ENCODE measurements at regions not wholly inside any gene's neighbourhood (a gene's known extent, or its start where the extent isn't known, plus 50 kb on each side); places are given as distances from the start of the nearest gene placed in this dataset.

GRCh38 chr13:30107121-30107520 is 200.2 kb downstream of the KATNAL1 start:
- TF ChIP-seq CTCF (IDR thresholded peaks at IDR 0.05; ENCODE audit: unreplicated experiment): no peak
- no peak for DNase-seq (ENCODE audit: unreplicated experiment)
- Mint-ChIP-seq H3K27me3 (ENCODE audit: insufficient read depth, unreplicated experiment) (no peaks in the 10 kb centered on the region), H3K9me3 (ENCODE audit: unreplicated experiment) (no peaks in the 10 kb centered on the region), H3K36me3 (ENCODE audit: insufficient read depth, unreplicated experiment) (peaks cover 5% of the 10 kb centered on the region), H3K4me3 (ENCODE audit: unreplicated experiment) (no peak overlapping the region), H3K27ac (ENCODE audit: low read depth, unreplicated experiment) (no peak overlapping the region), H3K4me1 (ENCODE audit: insufficient read depth, unreplicated experiment) (peaks cover 20% of the 10 kb centered on the region)
- no TSS peak for BruUV-seq (replicated peaks)
- ChIA-PET POLR2A (interaction anchor here (0.8 kb wide), 1 partner anchor 260 kb away, joined by 3 read pairs; no protein-coding TSS in a partner anchor), CTCF (no interaction called here)
- intact Hi-C loops (cut with micrococcal nuclease): no loop called here

DNA sequence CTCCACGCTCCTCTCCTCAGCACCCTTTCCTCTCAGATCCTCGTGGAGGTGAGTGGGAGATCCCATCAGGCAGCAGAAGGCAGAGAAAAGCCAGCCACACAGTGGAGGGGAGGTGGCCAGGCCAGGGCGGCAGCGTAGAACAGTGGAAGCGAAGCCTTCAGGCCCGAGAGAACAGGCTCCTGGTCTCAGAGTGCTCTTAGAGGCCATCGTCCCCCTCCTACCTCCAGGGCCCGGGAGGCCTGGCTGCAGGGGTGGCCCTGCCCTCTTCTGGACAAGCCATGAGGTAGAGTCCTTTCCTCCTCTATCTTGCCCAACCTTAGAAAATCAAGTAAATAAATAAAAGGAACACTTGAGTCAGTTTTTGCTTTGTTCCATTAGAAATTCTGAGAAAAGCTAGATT is 202.0 kb downstream of the KATNAL1 start:
- POLR2A ChIA-PET: interaction anchor here (1.9 kb wide), 1 partner anchor 259 kb away, joined by 5 read pairs; no protein-coding TSS in a partner anchor
- Mint-ChIP-seq H3K9me3 (ENCODE audit: unreplicated experiment) (no peaks in the 10 kb centered on the region), H3K36me3 (ENCODE audit: insufficient read depth, unreplicated experiment) (no peaks in the 10 kb centered on the region), H3K4me3 (ENCODE audit: unreplicated experiment) (no peak overlapping the region), H3K4me1 (ENCODE audit: insufficient read depth, unreplicated experiment) (peaks cover 20% of the 10 kb centered on the region), H3K27me3 (ENCODE audit: insufficient read depth, unreplicated experiment) (no peaks in the 10 kb centered on the region), H3K27ac (ENCODE audit: low read depth, unreplicated experiment) (no peak overlapping the region)
- intact Hi-C loops (cut with micrococcal nuclease): no loop called here
- TF ChIP-seq CTCF (IDR thresholded peaks at IDR 0.05; ENCODE audit: unreplicated experiment): no peak
- CTCF ChIA-PET: interaction anchor here (0.6 to 1.4 kb wide), 5 partner anchors 33 to 596 kb away, joined by 3 to 5 read pairs (median 3); no protein-coding TSS in a partner anchor
- no TSS peak for BruUV-seq (replicated peaks)
- DNase-seq (ENCODE audit: unreplicated experiment): no peak

GRCh38 chr13:30103161-30103840 is 204.1 kb downstream of the KATNAL1 start:
- BruUV-seq (replicated peaks): no TSS peak
- Mint-ChIP-seq H3K36me3 (ENCODE audit: insufficient read depth, unreplicated experiment) (no peaks in the 10 kb centered on the region), H3K9me3 (ENCODE audit: unreplicated experiment) (no peaks in the 10 kb centered on the region), H3K4me1 (ENCODE audit: insufficient read depth, unreplicated experiment) (peaks cover 9% of the 10 kb centered on the region), H3K27me3 (ENCODE audit: insufficient read depth, unreplicated experiment) (no peaks in the 10 kb centered on the region), H3K4me3 (ENCODE audit: unreplicated experiment) (no peak overlapping the region), H3K27ac (ENCODE audit: low read depth, unreplicated experiment) (no peak overlapping the region)
- CTCF ChIA-PET: interaction anchor here (0.8 to 1.0 kb wide), 3 partner anchors 30 to 179 kb away, joined by 3 read pairs; no protein-coding TSS in a partner anchor
- intact Hi-C loops (cut with micrococcal nuclease): no loop called here
- no peak for DNase-seq (ENCODE audit: unreplicated experiment)
- POLR2A ChIA-PET: no interaction called here
- no peak for TF ChIP-seq CTCF (IDR thresholded peaks at IDR 0.05; ENCODE audit: unreplicated experiment)

DNA sequence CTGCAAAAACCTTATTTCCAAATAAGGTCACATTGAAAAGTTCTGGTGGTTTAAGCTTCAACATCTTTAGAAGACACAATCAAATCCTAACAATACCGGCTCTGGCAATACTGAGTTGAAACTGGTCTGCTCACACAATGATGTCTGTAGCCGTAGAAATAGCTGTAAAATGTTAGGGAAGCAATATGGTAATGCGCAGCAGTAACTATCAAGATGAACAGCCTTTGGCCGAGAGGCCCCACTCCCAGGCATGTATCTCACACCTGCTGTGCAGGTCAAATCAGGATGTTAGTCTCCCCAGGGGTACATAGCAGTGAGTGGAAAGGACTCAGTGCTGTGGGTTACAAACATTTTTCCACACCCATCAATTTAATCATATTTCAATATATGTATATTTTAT is 207.1 kb downstream of the KATNAL1 start:
- DNase-seq (ENCODE audit: unreplicated experiment): no peak
- CTCF ChIA-PET: no interaction called here
- POLR2A ChIA-PET: no interaction called here
- Mint-ChIP-seq H3K36me3 (ENCODE audit: insufficient read depth, unreplicated experiment) (no peaks in the 10 kb centered on the region), H3K27ac (ENCODE audit: low read depth, unreplicated experiment) (no peak overlapping the region), H3K27me3 (ENCODE audit: insufficient read depth, unreplicated experiment) (no peaks in the 10 kb centered on the region), H3K4me1 (ENCODE audit: insufficient read depth, unreplicated experiment) (no peaks in the 10 kb centered on the region), H3K9me3 (ENCODE audit: unreplicated experiment) (no peaks in the 10 kb centered on the region), H3K4me3 (ENCODE audit: unreplicated experiment) (no peak overlapping the region)
- TF ChIP-seq CTCF (IDR thresholded peaks at IDR 0.05; ENCODE audit: unreplicated experiment): no peak
- BruUV-seq (replicated peaks): no TSS peak
- intact Hi-C loops (cut with micrococcal nuclease): no loop called here

Measured in MCF 10A (cell line).